WTC11 (cell line): ENCODE measurements at regions not wholly inside any gene's neighbourhood (a gene's known extent, or its start where the extent isn't known, plus 50 kb on each side); places are given as distances from the start of the nearest gene placed in this dataset.

Experiments
- ATAC-seq: fragments of 200-7000 bp; cut with Tn5 transposase; 2 replicates; pipeline ENCODE4 v1.10.0; 2021; ENCODE audit warnings: mild to moderate bottlenecking, moderate library complexity
- CTCF ChIA-PET: fragments of 300-600 bp; sonication (Branson Sonifier 250); formaldehyde crosslinking; loops from one replicate; lab custom pipeline; 2021; ENCODE audit warnings: antibody characterized with exemption; lab: Charles Lee
- POLR2A ChIA-PET: fragments of 350-600 bp; sonication (Branson Sonifier 250); formaldehyde crosslinking; loops from one replicate; lab custom pipeline; 2021; ENCODE audit warnings: antibody characterized with exemption; lab: Charles Lee
- DNase-seq: peaks from one replicate; pipeline ENCODE4 v3.0.0; 2021; ENCODE audit warnings: low spot score
- H3K27ac Mint-ChIP-seq: 2 replicates; pipeline ENCODE4 v1.8.0; 2021; ENCODE audit warnings: mixed read lengths
- H3K27me3 Mint-ChIP-seq: 2 replicates; pipeline ENCODE4 v1.8.0; 2021; ENCODE audit warnings: low read depth, mild to moderate bottlenecking, moderate library complexity, mixed read lengths
- H3K36me3 Mint-ChIP-seq: 2 replicates; pipeline ENCODE4 v1.8.0; 2021; ENCODE audit warnings: mixed read lengths
- H3K4me1 Mint-ChIP-seq: 2 replicates; pipeline ENCODE4 v1.8.0; 2022; ENCODE audit warnings: mixed read lengths
- H3K4me3 Mint-ChIP-seq: 2 replicates; pipeline ENCODE4 v1.8.0; 2021; ENCODE audit warnings: mild to moderate bottlenecking, moderate library complexity, mixed read lengths
- H3K9me3 Mint-ChIP-seq: 2 replicates; pipeline ENCODE4 v1.8.0; 2021; ENCODE audit warnings: mixed read lengths
- KAT7 ChIP-seq: sonication (generic); formaldehyde crosslinking; IDR thresholded peaks from 2 replicates; pipeline ENCODE4 v1.8.1; 2023; ENCODE audit warnings: missing genetic modification reagents, mild to moderate bottlenecking, borderline replicate concordance
- MLX ChIP-seq: sonication (generic); formaldehyde crosslinking; IDR thresholded peaks from 2 replicates; pipeline ENCODE4 v1.8.1; 2023; ENCODE audit warnings: mild to moderate bottlenecking, missing genetic modification reagents, moderate library complexity
- MYBL2 ChIP-seq: sonication (generic); formaldehyde crosslinking; IDR thresholded peaks from 2 replicates; pipeline ENCODE4 v1.8.1; 2023; ENCODE audit warnings: mild to moderate bottlenecking, moderate library complexity, missing genetic modification reagents
- OVOL2 ChIP-seq: fragments of 250-450 bp; sonication (Bioruptor Pico); IDR thresholded peaks from 2 replicates; pipeline ENCODE4 v1.9.0; 2021; ENCODE audit warnings: mild to moderate bottlenecking, borderline replicate concordance
- SMAD4 ChIP-seq: sonication (generic); formaldehyde crosslinking; IDR thresholded peaks from 2 replicates; pipeline ENCODE4 v1.8.0; 2022; ENCODE audit warnings: mild to moderate bottlenecking, missing genetic modification reagents
- SP1 ChIP-seq: sonication (generic); formaldehyde crosslinking; conservative IDR thresholded peaks from 2 replicates; pipeline ENCODE4 v1.8.1; 2022; ENCODE audit warnings: missing genetic modification reagents
- TEAD1 ChIP-seq: sonication (generic); formaldehyde crosslinking; IDR thresholded peaks from 2 replicates; pipeline ENCODE4 v1.8.0; 2022; ENCODE audit warnings: mild to moderate bottlenecking, missing genetic modification reagents
- ZNF138 ChIP-seq: sonication (generic); formaldehyde crosslinking; conservative IDR thresholded peaks from 2 replicates; pipeline ENCODE4 v1.8.1; 2022; ENCODE audit warnings: mild to moderate bottlenecking, moderate library complexity, missing genetic modification reagents
- ZNF512 ChIP-seq: sonication (generic); formaldehyde crosslinking; IDR thresholded peaks from 2 replicates; pipeline ENCODE4 v1.8.1; 2022; ENCODE audit warnings: missing genetic modification reagents, borderline replicate concordance
- TF ChIP-seq, protein P1 (sequence below): sonication (generic); formaldehyde crosslinking; IDR thresholded peaks from 2 replicates; pipeline ENCODE4 v1.8.1; 2023; ENCODE audit warnings: mild to moderate bottlenecking, missing genetic modification reagents, borderline replicate concordance
- TF ChIP-seq, protein P2 (sequence below): sonication (generic); formaldehyde crosslinking; conservative IDR thresholded peaks from 2 replicates; pipeline ENCODE4 v1.8.1; 2023; ENCODE audit warnings: mild to moderate bottlenecking, low read depth, missing genetic modification reagents, moderate library complexity
- TF ChIP-seq, protein P3 (sequence below): fragments of 250-450 bp; sonication (Bioruptor Pico); IDR thresholded peaks from 2 replicates; pipeline ENCODE4 v1.9.0; 2021; ENCODE audit warnings: mild to moderate bottlenecking
- TF ChIP-seq, protein P4 (sequence below): sonication (generic); formaldehyde crosslinking; IDR thresholded peaks from 2 replicates; pipeline ENCODE4 v1.8.0; 2022; ENCODE audit warnings: mild to moderate bottlenecking, missing genetic modification reagents
- TF ChIP-seq, protein P5 (sequence below): sonication (generic); formaldehyde crosslinking; conservative IDR thresholded peaks from 2 replicates; pipeline ENCODE4 v1.8.1; 2022; ENCODE audit warnings: mild to moderate bottlenecking, missing genetic modification reagents

DNA sequence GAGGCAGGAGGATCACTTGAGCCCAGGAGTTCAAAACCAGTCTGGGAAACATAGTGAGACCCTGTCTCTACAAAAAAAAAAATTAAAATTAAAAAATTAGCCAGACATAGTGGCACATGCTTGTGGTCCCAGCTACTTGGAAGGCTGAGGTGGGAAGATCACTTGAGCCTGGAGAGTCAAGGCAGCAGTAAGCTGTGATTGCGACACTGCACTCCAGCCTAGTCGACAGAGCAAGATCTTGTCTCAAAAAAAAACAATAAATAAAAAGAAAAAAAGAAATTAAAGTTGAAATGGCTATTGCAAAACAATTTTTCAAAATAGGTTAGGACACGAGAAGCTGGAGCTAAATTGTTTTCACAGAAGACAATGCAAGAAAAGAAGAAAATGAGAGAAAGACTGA lies 379.0 kb upstream of the RNF32 start:
- Mint-ChIP-seq H3K27me3 (0 out of 2 replicates have a peak, but pooled peaks cover 2% of the 10 kb centered on the region), H3K9me3 (peaks cover 50% of the 10 kb centered on the region), H3K36me3 (peaks cover 5% of the 10 kb centered on the region), H3K4me3 (no peak overlapping the region)
- CTCF ChIA-PET = no interaction called here
- no peak for ATAC-seq
- TF ChIP-seq, protein P1, sequence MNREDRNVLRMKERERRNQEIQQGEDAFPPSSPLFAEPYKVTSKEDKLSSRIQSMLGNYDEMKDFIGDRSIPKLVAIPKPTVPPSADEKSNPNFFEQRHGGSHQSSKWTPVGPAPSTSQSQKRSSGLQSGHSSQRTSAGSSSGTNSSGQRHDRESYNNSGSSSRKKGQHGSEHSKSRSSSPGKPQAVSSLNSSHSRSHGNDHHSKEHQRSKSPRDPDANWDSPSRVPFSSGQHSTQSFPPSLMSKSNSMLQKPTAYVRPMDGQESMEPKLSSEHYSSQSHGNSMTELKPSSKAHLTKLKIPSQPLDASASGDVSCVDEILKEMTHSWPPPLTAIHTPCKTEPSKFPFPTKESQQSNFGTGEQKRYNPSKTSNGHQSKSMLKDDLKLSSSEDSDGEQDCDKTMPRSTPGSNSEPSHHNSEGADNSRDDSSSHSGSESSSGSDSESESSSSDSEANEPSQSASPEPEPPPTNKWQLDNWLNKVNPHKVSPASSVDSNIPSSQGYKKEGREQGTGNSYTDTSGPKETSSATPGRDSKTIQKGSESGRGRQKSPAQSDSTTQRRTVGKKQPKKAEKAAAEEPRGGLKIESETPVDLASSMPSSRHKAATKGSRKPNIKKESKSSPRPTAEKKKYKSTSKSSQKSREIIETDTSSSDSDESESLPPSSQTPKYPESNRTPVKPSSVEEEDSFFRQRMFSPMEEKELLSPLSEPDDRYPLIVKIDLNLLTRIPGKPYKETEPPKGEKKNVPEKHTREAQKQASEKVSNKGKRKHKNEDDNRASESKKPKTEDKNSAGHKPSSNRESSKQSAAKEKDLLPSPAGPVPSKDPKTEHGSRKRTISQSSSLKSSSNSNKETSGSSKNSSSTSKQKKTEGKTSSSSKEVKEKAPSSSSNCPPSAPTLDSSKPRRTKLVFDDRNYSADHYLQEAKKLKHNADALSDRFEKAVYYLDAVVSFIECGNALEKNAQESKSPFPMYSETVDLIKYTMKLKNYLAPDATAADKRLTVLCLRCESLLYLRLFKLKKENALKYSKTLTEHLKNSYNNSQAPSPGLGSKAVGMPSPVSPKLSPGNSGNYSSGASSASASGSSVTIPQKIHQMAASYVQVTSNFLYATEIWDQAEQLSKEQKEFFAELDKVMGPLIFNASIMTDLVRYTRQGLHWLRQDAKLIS (CRISPR knock-in tag) = no peak
- TF ChIP-seq OVOL2 (CRISPR knock-in tag) (no peak), ZNF512 (no peak), ZNF138 (no peak), MYBL2 (CRISPR knock-in tag) (no peak), SMAD4 (CRISPR knock-in tag) (no peak), MLX (CRISPR knock-in tag) (no peak), SP1 (CRISPR knock-in tag) (no peak)
- TF ChIP-seq, protein P2, sequence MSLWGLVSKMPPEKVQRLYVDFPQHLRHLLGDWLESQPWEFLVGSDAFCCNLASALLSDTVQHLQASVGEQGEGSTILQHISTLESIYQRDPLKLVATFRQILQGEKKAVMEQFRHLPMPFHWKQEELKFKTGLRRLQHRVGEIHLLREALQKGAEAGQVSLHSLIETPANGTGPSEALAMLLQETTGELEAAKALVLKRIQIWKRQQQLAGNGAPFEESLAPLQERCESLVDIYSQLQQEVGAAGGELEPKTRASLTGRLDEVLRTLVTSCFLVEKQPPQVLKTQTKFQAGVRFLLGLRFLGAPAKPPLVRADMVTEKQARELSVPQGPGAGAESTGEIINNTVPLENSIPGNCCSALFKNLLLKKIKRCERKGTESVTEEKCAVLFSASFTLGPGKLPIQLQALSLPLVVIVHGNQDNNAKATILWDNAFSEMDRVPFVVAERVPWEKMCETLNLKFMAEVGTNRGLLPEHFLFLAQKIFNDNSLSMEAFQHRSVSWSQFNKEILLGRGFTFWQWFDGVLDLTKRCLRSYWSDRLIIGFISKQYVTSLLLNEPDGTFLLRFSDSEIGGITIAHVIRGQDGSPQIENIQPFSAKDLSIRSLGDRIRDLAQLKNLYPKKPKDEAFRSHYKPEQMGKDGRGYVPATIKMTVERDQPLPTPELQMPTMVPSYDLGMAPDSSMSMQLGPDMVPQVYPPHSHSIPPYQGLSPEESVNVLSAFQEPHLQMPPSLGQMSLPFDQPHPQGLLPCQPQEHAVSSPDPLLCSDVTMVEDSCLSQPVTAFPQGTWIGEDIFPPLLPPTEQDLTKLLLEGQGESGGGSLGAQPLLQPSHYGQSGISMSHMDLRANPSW (CRISPR knock-in tag) = no peak
- TF ChIP-seq, protein P3, sequence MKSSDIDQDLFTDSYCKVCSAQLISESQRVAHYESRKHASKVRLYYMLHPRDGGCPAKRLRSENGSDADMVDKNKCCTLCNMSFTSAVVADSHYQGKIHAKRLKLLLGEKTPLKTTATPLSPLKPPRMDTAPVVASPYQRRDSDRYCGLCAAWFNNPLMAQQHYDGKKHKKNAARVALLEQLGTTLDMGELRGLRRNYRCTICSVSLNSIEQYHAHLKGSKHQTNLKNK (CRISPR knock-in tag) = no peak
- TF ChIP-seq, protein P4, sequence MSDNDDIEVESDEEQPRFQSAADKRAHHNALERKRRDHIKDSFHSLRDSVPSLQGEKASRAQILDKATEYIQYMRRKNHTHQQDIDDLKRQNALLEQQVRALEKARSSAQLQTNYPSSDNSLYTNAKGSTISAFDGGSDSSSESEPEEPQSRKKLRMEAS = no peak
- TF ChIP-seq, all 79 proteins: peak for 0
- H3K27ac Mint-ChIP-seq = no peak overlapping the region
- DNase-seq = no peak
- no peaks in the 10 kb centered on the region for H3K4me1 Mint-ChIP-seq
- POLR2A ChIA-PET = no interaction called here

DNA sequence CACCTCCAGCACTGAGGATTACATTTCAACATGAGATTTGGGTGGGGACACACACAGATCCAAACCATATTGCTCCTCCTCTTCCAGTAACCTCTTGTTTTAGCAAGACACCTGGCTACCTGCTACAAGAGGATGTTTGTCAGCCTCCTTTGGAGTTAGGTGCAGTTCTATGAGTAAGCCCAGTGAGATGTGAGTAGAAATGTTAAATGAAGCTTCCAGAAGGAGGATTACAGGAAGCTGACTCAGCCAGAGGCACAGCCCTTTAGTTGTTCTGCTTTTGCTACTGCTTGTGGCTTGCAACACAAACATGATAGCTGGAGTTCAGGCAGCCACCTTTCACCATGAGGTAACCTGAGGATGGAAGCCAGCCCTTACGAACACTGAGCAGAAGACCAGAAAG lies 382.7 kb upstream of the RNF32 start:
- no peak overlapping the region for H3K27ac Mint-ChIP-seq
- H3K36me3 Mint-ChIP-seq = peaks cover 17% of the 10 kb centered on the region
- ATAC-seq = no peak
- 0 out of 2 replicates have a peak, but pooled peaks cover 2% of the 10 kb centered on the region for H3K27me3 Mint-ChIP-seq
- ChIA-PET POLR2A (no interaction called here), CTCF (no interaction called here)
- no peaks in the 10 kb centered on the region for H3K4me1 Mint-ChIP-seq
- no peak for DNase-seq
- TF ChIP-seq KAT7 (CRISPR knock-in tag) = no peak
- TF ChIP-seq, protein P5, sequence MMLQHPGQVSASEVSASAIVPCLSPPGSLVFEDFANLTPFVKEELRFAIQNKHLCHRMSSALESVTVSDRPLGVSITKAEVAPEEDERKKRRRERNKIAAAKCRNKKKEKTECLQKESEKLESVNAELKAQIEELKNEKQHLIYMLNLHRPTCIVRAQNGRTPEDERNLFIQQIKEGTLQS (CRISPR knock-in tag) = no peak
- no peak for TF ChIP-seq TEAD1 (CRISPR knock-in tag)
- H3K4me3 Mint-ChIP-seq = no peak overlapping the region
- H3K9me3 Mint-ChIP-seq = peaks cover 56% of the 10 kb centered on the region
